ENCODE measurements at regions not wholly inside any gene's neighbourhood (a gene's known extent, or its start where the extent isn't known, plus 50 kb on each side); places are given as distances from the start of the nearest gene placed in this dataset.
A peak's percentile ranks its signal among the peaks of the same experiment; 100 is the strongest.
"Not testable (repeated sequence)": the region's sequence is repeated elsewhere in the genome, so short reads cannot be mapped to it uniquely, and the experiment has no call there.

DNA sequence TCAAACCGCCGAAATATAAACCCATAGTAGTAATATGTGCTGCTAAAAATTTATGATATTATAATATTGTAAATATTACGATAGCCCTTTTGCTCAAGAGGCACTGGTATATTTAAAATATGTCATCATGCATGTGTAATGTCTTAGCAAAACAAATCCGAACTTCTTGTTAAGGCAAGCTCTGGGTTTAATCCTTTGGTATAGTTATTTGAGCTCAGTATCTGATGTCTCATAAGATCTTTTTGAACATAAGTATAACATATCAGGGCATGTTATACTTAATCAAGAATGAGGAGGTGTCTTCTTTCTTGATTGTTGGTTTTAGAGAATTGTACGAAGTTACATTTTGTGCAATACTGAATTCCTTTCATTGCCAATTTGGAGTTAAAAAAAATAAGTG lies 154.1 kb upstream of the CBLB start:
- no peak for DNase-seq (ENCODE audit: low spot score)

DNA sequence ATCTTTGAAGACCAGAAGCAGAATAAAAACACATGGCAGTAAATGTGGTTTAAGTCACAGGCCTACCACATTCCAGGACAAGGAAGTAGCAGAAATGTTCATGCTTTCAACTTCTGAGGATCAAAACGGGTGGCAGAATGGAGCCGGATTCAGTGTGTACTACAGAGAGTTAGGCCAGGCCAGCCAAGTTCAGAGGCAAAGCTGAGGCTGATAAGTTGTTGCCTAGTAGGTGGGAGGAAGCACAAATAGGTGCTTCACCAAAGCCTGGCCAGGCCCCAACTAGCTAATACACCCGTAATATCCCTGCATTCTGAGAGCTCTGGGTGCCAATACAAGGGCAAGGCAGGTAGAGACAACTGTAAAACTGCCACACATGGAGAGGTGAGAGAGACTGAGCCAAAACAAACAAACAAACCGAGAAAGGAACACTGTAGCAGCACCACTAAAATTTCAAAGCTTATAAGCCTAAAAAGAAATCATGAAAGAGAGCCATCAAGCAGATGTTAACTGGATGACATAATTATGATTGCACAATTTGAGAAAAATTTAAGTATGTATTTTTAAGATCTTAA lies 156.4 kb upstream of the CBLB start:
- no peak for DNase-seq (ENCODE audit: low spot score)

DNA sequence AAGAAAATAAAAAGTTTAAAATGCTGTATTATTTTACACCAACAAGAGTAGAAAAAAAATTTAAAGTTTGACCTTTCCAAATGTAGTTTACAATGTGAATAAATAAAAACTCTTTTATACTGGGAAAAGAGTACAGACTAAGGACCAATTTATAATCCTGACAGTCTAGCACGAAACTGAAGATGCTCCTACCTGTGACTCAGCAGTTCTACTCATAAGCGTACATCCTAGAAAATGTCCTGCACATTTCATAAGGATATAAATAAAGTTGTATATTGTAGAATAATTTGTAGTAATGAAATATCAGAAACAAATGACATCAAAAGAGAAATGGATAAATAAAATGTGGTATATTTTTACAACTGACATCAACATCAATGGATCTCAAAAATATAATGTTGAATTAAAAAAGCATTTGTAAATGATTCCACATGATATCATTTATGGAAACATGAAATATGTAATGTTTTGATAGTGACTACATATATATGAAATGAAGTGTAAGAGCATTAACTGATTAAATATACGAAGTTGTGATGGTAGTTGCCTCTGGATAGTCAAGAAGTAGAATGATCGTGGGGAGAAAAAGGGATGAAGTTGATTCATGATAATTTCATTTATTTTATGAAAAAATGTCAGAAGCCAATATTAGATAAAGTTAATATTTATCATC lies 161.3 kb upstream of the CBLB start:
- no peak for DNase-seq (ENCODE audit: low spot score)

DNA sequence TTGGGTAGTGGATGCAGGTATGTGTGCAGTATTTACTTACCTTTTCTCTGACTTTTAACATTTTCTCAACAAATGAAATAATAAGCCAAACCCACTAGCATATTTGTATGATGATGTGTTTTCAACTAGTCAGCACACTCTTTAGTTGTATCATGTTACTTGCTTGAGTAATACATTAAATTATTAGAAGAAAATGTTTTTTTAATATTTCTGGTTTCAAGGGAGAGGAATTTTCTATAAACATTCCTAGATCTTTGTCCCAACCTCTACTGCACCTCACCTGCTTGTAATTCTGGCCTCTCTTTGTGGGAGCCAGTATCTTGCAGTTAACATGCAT lies 161.8 kb upstream of the CBLB start:
- no peak for DNase-seq (ENCODE audit: low spot score)

DNA sequence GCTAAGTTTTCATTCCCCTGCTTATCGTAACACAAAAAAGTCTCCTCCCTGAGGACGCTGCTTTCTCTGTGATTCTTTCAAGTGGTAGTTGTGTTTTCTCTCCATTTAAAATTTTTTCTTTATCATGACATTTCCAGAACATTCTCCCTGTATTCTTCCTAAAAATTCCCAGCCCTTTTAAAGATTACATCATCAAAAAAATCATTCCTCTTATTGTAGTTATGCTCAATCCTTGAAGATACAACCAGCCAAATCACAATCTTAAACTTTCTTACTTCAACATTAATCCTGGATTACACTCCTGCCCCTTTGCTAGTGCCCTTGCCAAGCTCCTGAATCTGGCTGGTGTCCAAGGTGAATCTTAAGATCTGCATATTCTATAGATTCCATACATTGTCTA lies 163.7 kb upstream of the CBLB start:
- DNase-seq (ENCODE audit: low spot score) = no peak

DNA sequence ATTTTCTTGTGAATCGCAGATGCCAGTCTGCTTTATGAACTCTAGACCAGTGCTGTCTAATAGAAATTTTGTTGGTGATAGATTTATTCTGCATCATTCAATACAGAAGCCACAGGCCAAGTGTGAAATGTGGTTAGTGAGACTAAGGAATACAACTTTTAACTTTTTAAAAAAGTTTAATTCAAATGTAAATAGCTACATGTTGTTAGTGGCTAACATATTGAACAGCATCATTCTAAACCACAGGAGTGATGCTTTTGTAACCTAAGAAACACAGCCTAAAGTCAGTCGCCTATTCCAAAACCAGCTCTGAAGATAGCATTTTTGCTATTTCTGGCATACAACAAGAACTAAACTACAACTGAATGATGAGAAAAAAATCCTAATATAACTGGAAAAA lies 164.8 kb upstream of the CBLB start:
- peak; percentile 9 for DNase-seq (ENCODE audit: low spot score)

DNA sequence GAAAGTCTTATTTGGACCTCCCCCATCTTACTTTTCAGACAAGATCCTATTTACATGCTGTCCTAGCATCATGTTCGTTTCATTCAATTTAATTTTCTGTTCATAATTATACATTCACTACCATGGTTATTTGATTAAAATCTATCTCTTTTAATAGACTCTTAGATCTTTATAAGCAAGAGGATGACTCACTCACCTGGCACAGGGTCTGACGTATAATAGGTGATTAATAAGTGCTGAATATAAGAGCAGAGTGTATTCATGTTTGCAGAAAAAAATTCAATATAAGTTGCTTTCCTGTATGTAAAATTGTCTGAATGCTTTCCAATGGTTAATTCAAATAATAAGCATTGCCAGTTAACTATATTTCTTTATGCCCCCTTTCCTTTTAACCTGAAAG lies 165.5 kb upstream of the CBLB start:
- no peak for DNase-seq (ENCODE audit: low spot score)

DNA sequence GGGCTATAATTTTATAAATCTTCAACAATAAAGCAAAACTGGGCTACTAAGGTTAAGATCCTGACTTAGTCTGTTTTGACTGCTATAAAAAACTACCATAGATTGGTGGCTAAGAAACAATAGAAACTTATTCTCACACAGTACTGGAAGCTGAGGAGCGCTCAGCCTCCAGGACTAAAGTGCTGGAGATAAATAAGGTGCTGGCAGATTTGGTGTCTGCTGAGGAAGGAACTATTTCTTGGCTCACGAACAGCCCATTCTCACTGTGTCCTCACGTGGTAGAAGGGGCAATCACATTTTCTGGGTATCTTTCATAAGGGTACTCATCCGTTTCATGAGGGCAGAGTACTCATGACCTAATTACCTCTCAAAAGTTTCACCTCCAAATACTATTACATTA lies 166.8 kb upstream of the CBLB start:
- DNase-seq (ENCODE audit: low spot score) = no peak

DNA sequence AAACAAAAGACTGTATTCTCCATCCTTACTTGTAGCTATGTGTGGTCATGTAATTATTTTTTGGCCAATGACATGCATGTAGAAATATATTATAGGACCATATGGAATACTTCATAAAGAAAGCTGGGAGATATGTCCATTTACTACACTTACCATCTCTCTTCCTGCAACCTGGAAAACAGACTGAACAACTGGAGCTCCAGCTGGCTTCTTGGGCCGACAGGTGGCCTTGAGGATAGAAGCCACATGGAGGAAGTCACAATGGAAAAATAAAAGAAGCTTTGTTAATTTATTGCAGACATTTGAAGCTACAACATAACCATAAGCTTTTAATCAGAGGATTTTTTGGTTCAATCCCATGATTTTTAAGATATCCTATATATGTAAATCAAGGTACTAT lies 167.9 kb upstream of the CBLB start:
- DNase-seq (ENCODE audit: low spot score) = no peak

DNA sequence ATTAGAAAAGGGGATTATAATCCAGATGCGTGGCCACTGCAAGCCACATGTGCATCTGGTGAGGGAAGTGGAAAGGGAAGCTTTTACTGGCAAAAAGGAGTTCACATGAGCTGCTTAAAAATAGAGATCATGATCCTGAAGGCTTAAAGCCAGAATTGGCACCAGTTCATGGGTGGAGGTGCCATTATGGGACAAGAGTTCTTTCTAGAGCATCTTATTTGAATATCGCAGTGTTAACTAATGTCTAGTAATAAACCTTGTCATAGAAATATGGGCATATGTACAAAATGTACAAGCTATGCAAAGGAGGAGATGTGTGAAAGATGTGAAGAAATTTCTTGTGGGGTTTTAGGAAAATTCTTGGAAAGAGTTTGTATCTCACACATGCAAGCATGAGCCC lies 178.4 kb upstream of the CBLB start:
- no peak for DNase-seq (ENCODE audit: low spot score)

DNA sequence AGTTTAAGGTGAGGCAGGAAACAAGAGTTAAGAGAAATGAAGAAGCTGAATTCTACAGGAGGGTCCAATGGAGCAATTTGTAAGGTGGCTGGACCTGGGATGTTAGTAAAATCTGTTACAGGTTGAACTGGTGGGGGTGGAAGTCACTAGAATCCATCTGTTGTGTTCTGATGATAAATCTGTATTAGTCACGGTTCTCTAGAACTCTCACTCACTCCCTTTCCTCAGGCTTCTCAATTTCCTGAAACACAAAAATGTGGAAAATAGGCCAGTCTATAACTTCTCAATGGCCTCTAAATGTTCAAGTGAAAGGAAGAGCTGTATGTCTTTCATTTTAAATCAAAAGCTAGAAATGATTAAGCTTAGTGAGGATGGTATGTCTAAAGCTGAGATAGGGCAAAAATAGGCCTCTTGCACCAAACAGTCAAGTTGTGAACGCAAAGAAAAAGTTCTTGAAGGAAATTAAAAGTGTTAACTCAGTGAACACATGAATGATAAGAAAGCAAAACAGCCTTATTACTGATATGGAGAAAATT lies 180.2 kb upstream of the CBLB start:
- no peak for DNase-seq (ENCODE audit: low spot score)

DNA sequence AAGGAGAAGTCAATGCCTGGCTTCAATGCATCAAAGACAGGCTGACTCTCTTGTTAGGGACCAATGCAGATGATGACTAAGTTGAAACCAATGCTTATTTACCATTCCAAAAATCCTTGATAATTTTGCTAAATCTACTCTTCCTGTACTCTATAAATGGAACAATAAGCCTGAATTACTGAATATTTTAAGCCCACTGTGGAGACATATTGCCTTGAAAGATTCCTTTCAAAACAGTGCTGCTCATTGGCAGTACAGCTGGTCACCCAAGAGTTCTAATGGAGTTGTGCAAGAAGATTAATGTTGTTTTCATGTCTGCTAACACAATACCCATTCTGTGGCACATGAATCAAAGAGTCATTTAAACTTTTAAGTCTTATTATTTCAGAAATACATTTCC lies 181.0 kb upstream of the CBLB start:
- no peak for DNase-seq (ENCODE audit: low spot score)

DNA sequence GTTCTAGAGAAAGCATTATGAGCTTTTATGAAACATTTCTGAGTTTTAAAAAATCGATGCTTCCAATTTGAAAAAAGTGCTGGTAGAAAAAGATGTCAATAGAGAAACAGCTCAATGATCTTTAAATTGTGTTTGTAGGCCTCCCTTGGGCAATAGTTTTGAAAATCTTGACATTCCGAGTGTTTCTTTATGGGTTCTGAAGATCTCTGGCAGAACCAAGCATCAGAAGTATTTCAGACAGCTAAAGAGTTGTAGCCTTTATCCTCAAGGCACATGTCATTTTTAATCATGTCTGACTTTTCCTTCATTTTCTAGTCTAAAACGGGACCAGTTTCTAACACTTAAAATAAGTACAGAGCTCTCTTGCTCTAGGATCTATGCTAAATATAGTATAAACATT lies 188.1 kb upstream of the CBLB start:
- DNase-seq (ENCODE audit: low spot score) = no peak

DNA sequence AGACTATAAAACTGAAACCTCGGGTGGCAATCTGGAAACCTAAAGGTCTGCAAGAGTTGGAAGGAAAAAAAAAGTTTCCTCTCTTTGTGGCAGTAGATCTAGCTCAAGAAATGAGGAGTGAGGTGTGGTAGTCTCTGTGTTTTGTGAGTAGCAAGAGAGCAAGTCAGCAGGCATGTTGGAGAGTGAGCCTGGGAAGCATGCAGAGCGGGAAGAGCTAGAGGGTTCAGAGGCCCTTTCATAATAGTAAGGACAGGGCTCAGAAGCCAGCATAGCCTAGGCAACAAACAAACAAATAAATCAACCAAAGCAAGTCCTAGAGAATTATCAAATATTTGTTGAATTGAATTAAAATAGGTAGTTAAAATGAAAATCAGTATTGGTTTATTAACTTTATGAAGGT lies 189.7 kb upstream of the CBLB start:
- DNase-seq (ENCODE audit: low spot score) = no peak

DNA sequence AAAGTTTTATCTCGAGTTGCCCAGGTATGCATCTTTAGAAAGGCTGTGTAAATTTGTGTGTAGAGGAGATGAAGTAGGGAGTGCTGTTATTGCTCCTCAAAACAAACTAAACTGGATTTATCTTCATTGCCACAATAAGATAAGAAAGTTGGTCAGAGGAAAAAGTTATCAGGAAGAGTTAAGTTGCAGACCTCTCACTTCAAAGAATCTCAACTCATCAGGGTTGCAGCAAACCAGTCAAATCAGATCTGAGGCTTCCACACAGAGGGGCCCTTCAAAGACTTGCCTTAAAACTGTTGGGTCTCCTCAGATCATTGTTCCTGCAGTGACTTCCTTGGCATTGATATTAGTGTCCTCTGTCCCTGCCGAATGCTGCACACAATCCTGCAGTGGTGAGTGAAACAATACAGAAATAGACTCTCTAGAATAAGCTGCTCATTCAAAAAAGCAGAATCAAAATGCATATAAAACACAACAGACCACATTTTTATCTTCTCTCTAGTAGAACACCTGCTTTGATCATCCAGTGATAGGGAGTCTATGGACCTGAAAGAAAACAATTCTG lies 191.2 kb upstream of the CBLB start:
- DNase-seq (ENCODE audit: low spot score) = no peak

DNA sequence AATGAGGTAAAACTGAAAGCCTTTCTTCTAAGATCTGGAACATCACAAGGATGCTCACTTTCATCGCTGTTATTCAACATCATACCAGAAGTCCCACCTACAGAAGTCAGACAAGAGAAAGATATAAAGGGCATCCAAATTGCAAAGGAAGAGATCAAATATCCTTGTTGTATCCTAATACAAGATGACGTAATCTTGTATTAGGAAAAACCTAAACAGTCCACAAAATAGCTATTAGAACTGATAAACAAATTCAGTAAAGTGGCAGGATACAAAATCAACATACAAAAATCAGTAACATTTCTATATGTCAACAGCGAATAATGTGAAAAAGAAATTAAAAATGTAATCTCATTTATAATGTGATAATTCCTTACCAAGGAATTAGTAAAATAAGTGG lies 195.1 kb upstream of the CBLB start:
- no peak for DNase-seq (ENCODE audit: low spot score)

DNA sequence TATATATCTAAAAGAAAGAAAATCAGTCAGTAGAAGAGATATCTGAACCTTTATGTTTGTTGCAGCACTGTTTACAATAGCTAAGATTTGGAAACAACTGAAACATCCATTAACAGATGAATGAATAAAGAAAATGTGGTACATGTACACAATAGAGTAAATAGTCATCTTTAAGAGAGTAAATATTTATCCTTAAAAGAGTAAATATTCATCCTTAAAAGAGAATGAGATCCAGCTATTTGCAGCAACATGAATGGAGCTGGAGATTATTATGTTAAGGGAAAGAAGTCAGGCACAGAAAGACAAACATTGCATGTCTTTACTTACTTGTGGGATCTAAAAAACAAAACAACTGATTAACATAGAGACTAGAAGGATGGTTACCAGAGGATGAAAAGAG lies 197.0 kb upstream of the CBLB start:
- no peak for DNase-seq (ENCODE audit: low spot score)

DNA sequence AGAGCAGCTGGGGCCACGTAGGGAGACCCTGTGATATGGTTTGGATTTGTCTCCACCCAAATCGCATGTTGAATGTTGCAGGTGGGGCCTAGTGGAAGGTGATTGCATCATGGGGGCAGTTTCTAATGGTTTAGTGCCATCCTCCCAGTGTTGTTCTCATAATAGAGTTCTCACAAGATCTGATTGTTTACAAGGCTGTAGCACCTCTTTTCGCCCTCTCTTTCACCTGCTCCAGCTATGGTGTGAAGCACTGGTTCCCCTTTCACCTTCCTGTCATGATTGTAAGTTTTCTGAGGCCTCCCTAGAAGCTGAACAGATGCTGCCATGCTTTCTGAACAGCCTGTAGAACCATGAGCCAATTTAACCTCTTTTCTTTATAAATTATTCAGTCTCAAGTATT lies 198.9 kb upstream of the CBLB start:
- no peak for DNase-seq (ENCODE audit: low spot score)

DNA sequence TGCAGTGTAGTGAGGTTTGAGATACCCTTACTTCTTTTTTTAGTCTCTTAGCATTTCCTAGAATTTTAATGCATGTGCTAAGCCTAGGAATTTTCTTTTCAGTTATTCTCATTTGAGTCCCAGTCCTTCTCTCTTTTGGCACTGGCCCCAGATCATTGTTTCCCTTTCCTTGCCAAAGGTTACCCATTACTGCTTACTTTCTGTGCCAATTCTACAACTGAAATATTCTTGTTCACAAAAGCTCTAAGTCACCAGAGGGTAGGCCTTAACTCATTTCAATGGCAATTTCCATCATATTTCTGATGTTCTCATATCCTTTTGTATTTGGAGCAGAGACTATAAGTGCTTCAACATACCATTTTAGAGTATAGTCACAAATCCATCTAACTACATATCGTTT lies 199.6 kb upstream of the CBLB start:
- no peak for DNase-seq (ENCODE audit: low spot score)

DNA sequence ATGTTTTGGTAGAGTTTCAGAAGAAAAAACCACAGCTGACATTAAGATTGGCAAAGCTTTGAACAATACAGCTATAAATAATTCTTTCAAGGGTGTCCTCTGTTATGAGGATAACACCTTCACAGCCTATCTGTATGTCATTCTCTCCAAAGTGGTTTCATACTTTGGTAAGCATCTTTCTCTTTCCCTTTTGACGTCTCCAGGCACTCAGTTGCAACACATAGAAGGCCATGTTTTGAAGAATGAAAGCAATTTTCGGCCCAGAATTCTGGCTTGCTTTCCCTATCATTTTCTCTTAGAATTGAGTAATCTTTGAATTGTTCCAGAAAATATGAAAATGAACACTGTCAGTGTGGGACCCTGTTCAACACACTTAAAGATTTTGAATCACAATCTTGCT lies 200.0 kb upstream of the CBLB start:
- peak; percentile 17 for DNase-seq (ENCODE audit: low spot score)

DNA sequence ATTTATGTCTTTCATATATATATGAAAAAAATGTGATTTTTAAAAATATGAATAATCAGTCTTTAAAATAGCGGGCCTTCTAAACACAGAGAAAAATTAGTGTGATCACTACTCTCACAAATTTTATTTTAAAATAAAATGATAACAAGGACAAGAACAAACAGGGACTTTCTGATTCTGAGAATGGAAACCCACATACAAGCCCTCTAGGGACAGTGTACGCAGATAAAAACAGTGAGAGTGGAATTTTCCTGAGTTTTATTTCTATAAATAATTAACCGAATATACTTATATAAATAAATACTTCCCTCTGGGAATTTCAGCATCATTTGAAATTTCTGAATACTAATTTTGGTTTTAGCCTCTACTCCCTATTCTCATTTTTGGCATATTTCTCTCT lies 201.4 kb upstream of the CBLB start:
- DNase-seq (ENCODE audit: low spot score) = no peak

DNA sequence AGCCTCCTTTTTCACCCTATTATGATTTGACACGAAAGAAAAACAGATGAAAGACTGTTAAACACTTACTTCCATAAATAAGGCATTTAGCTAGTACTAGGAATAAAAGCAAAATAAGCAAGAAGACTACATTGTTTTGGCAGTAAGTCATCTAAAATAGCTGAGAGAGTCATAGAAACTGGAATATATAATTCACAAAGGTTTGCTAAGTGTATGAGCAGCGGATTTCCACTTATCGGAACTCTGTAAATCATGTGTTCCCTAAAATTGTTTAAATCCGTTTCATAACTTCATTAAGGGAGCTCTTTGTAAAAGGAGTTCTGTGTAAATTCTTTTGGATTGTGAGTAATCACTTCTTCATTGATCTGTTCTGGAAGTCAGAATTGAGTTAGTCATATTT lies 202.5 kb upstream of the CBLB start:
- no peak for DNase-seq (ENCODE audit: low spot score)

DNA sequence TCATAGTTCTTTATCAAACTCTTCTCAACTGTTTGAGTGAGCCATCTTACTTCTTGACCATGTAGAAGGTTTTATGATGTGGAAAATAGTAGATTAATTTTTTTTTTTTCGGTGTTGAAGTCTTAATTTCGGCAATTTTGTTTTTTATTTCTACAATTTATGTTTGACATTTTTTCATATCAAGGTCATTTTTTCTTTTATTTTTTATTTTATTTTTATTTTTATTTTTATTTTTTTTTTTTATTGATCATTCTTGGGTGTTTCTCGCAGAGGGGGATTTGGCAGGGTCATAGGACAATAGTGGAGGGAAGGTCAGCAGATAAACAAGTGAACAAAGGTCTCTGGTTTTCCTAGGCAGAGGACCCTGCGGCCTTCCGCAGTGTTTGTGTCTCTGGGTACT lies 203.8 kb upstream of the CBLB start:
- not testable (repeated sequence) for DNase-seq (ENCODE audit: low spot score)

DNA sequence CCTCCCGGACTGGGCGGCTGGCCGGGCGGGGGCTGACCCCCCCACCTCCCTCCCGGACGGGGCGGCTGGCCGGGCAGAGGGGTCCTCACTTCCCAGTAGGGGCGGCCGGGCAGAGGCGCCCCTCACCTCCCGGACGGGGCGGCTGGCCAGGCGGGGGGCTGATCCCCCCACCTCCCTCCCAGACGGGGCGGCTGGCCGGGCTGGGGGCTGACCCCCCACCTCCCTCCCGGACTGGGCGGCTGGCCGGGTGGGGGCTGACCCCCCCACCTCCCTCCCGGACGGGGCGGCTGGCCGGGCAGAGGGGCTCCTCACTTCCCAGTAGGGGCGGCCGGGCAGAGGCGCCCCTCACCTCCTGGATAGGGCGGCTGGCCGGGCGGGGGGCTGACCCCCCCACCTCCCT lies 205.0 kb upstream of the CBLB start:
- DNase-seq (ENCODE audit: low spot score) = not testable (repeated sequence)

Data from CD4-positive, alpha-beta T cell treated with Interleukin-15 for 4 hours (primary cell).